GM18907 (cell line): ENCODE measurements at regions not wholly inside any gene's neighbourhood (a gene's known extent, or its start where the extent isn't known, plus 50 kb on each side); places are given as distances from the start of the nearest gene placed in this dataset.
"Not testable (repeated sequence)": the region's sequence is repeated elsewhere in the genome, so short reads cannot be mapped to it uniquely, and the experiment has no call there.

Experiments
- ATAC-seq: cut with Tn5 transposase; IDR thresholded peaks from one replicate; pipeline ENCODE4 v1.9.1; 2021; ENCODE audit warnings: mild to moderate bottlenecking, moderate library complexity; ENCODE audit not compliant: unreplicated experiment

GRCh38 chr9:18261181-18261580, 212.8 kb upstream of the ADAMTSL1 start:
- no peak for ATAC-seq

- no peak for ATAC-seq
Measured at GRCh38 chr9:18263377-18263776, 210.6 kb upstream of the ADAMTSL1 start.

GRCh38 chr9:18268381-18268780, 205.6 kb upstream of the ADAMTSL1 start:
- no peak for ATAC-seq

DNA sequence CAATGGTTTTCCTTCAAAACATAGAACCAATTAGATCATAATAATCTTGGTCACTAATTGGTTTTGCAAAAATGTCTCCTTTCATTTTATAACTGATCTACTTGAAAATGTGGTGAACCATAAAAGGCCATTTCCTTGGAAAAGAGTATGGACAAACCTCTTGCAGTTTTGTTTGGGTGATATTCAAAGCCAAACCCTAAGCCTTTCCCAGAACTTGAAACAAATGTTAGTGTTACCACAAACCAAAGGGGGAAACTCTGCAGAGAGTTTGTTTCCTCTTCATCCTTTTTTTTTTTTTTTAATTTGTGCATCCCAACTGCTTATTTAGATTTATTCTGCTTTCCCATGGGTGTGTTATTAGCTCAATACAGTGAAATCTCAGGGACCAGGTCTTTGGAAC, 204.4 kb upstream of the ADAMTSL1 start:
- no peak for ATAC-seq

DNA sequence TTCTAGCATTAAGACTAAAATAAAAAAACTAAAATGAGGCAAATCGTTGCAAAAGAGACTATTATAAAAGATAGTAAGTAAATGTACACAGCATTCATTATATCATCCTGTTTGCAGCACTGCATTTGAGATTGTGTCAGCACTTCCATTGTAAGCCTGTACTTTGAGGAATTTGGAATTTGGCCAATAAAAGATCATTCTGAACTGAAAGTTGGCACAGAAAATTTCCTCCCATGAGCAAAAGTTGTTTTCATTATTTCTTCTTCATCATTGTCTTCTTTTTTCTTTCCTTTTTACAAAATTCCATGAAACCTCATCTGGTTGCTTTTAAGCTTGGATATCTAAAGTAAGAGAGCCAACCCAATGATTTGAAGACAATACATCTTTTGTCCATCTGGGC, 199.3 kb upstream of the ADAMTSL1 start:
- ATAC-seq, result no peak

DNA sequence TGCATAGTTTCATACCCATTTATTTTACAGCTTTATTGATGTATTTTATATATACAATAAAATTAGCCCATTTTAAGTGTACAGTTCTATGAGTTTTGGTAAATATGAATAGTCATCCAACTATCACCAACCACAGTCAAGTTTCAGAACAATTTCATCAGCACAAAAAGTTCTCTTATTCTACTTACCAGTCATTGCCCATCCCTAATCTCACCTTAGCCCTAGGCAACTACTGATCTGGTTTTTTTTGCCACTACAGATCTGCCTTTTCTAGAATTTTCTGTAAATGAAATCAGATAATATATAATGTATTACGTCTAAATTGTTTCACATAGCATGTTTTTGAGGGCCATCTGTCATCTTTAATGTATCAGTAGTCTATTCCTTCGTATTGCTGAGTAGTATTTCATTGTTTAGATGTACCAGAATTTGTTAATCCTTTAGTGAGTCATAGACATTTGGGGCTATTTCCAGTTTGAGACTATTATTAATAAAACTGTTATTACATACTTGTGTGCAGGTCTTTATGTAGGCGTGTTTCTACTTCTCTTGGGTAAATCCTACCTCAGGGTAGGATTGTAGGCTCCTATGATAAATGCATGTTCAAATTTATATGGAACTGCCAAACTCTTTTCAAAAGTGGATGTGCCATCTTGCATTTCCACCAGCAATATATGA, 198.5 kb upstream of the ADAMTSL1 start:
- ATAC-seq, result no peak

- ATAC-seq, result no peak
Measured at GRCh38 chr9:18281291-18281690, 192.7 kb upstream of the ADAMTSL1 start.

GRCh38 chr9:18294229-18294628, 179.7 kb upstream of the ADAMTSL1 start:
- no peak for ATAC-seq

- no peak for ATAC-seq
Measured at GRCh38 chr9:18296702-18297055, 177.3 kb upstream of the ADAMTSL1 start.

GRCh38 chr9:18297056-18297841, 176.7 kb upstream of the ADAMTSL1 start:
- ATAC-seq, result no peak

- ATAC-seq, result no peak
Measured at GRCh38 chr9:18299449-18299848, 174.5 kb upstream of the ADAMTSL1 start.

DNA sequence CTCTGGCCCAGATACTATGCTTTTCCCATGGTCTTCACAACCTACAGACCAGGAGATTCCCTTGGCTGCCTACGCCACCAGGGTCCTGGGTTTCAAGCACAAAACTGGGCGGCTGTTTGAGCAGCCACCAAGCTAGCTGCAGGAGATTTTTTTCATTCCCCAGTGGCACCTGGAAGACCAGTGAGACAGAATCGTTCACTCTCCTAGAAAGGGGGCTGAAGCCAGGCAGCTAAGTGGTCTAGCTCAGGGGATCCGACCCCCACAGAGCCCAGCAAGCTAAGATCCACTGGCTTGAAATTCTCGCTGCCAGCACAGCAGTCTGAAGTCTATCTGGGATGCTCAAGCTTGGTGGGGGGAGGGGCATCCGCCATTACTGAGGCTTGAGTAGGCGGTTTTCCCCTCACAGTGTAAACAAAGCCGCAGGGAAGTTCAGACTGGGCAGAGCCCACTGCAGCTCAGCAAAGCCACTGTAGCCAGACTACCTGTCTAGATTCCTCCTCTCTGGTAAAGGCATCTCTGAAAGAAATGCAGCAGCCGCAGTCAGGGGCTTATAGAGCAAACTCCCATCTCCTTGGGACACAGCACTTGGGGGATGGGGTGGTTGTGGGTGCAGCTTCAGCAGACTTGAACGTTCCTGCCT, 168.7 kb upstream of the ADAMTSL1 start:
- not testable (repeated sequence) for ATAC-seq

DNA sequence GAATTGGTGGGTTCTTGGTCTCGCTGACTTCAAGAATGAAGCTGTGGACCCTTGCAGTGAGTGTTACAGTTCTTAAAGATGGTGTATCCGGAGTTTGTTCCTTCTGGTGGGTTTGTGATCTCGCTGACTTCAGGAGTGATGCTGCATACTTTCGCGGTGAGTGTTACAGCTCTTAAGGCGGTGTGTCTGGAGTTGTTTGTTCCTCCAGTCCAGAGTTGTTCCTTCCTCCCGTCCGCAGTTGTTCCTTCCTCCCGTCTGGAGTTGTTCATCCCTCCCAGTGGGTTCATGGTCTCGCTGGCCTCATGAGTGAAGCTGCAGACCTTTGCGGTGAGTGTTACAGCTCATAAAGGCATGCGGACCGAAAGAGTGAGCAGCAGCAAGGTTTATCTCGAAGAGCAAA, 159.6 kb upstream of the ADAMTSL1 start:
- no peak for ATAC-seq

DNA sequence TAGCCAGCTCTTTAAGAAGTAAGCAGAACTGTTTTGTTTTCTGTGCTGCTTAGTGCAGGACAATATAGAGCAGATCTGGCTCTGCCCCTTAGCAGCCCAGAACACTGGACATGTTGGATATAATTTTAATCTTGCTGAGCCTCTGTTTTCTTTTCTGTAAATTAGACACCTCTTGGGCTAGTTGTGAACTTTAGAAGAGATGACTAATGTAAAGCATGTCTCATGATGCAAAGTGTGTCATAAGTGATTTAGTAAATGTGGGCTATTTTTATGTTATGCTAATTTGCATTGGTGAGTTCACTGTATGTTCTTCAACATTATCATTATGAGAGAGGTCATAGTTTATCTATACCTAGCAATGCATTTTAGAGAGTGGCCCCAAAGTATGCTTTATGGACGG, 156.1 kb upstream of the ADAMTSL1 start:
- ATAC-seq, result no peak

- no peak for ATAC-seq
Measured at GRCh38 chr9:18319918-18320445, 154.0 kb upstream of the ADAMTSL1 start.

GRCh38 chr9:18324928-18325745, 148.8 kb upstream of the ADAMTSL1 start:
- no peak for ATAC-seq

DNA sequence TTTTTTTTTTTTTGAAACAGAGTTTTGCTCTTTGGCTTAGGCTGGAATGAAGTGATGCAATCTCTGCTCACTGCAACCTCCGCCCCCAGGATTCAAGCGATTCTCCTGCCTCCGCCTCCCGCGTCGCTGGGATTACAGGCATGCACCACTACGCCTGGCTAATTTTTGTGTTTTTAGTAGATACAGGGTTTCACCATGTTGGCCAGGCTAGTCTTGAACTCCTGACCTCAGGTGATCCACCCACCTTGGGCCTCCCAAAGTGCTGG, 148.3 kb upstream of the ADAMTSL1 start:
- ATAC-seq, result not testable (repeated sequence)

- no peak for ATAC-seq
Measured at GRCh38 chr9:18327121-18327520, 146.8 kb upstream of the ADAMTSL1 start.

DNA sequence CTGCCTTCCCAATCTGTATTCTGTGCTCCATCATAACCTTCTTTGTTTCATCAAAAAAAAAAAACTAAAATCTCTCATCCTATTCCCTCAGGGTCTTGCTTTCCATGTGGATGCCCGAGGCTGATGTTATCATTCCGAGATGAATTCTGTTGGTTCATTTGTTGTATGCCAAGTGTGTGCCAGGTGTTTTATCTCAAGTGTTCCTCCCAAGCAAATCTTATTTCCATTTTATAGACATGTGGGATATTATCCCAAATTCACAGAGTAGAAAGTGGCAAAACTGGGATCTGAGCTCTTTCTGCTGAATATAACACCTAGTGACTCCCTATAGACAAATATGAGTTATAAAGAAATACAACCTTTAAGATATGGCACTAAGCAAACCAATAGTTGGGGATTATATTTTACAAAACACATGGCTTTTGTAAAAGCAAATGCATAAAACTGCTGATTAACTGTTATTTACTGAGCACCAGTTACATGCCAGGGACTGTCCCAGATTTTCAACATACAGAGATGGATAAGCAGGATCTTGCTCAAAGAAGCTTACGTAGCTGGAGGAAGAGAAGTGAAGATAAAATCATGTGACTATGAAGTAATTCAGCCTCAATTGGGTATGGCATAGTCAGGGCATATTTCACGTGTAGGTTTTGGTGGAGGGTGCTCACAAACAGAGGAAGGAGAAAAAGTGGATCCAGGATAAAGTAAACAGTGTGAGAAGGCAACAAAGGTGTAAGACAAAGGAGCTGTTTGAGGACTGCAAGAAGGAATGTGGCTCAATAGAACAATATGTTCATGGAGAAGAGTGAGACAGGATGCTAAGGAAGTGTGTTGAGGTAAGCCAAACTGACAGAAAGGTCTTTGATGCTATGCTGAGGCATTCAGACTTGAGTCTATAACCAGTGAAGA, 143.3 kb upstream of the ADAMTSL1 start:
- no peak for ATAC-seq

- no peak for ATAC-seq
Measured at GRCh38 chr9:18331310-18331684, 142.7 kb upstream of the ADAMTSL1 start.
